GM21381 (cell line): ENCODE measurements at regions not wholly inside any gene's neighbourhood (a gene's known extent, or its start where the extent isn't known, plus 50 kb on each side); places are given as distances from the start of the nearest gene placed in this dataset.

ENCODE experiments used
- ATAC-seq: cut with Tn5 transposase; IDR thresholded peaks from one replicate; pipeline ENCODE4 v1.9.1; 2021; ENCODE audit warnings: mild to moderate bottlenecking, moderate library complexity; ENCODE audit not compliant: unreplicated experiment

- ATAC-seq: no peak
Measured at GRCh38 chr4:137468836-137469235, 63.5 kb downstream of the PCDH18 start.

- no peak for ATAC-seq
Measured at GRCh38 chr4:137467537-137467936, 64.8 kb downstream of the PCDH18 start.

- ATAC-seq: no peak
Measured at GRCh38 chr4:137463377-137464003, 68.8 kb downstream of the PCDH18 start.

GRCh38 chr4:137455647-137456321 lies 76.5 kb downstream of the PCDH18 start:
- no peak for ATAC-seq

- no peak for ATAC-seq
Measured at GRCh38 chr4:137454767-137455166, 77.5 kb downstream of the PCDH18 start.

- no peak for ATAC-seq
Measured at GRCh38 chr4:137452799-137453198, 79.5 kb downstream of the PCDH18 start.

GRCh38 chr4:137451172-137451825 lies 81.0 kb downstream of the PCDH18 start:
- no peak for ATAC-seq

- no peak for ATAC-seq
Measured at GRCh38 chr4:137448402-137448801, 83.9 kb downstream of the PCDH18 start.

GRCh38 chr4:137446071-137446470 lies 86.2 kb downstream of the PCDH18 start:
- no peak for ATAC-seq

- ATAC-seq: no peak
Measured at GRCh38 chr4:137443031-137443800, 89.1 kb downstream of the PCDH18 start.

GRCh38 chr4:137432446-137433311 lies 99.6 kb downstream of the PCDH18 start:
- ATAC-seq: no peak

- no peak for ATAC-seq
Measured at GRCh38 chr4:137430171-137430570, 102.1 kb downstream of the PCDH18 start.

GRCh38 chr4:137427411-137427810 lies 104.9 kb downstream of the PCDH18 start:
- ATAC-seq: no peak

GRCh38 chr4:137425281-137425680 lies 107.0 kb downstream of the PCDH18 start:
- ATAC-seq: no peak

GRCh38 chr4:137422666-137423065 lies 109.6 kb downstream of the PCDH18 start:
- no peak for ATAC-seq

- no peak for ATAC-seq
Measured at GRCh38 chr4:137421796-137422195, 110.5 kb downstream of the PCDH18 start.

GRCh38 chr4:137420901-137421396 lies 111.3 kb downstream of the PCDH18 start:
- no peak for ATAC-seq

- no peak for ATAC-seq
Measured at GRCh38 chr4:137417676-137418075, 114.6 kb downstream of the PCDH18 start.

- ATAC-seq: no peak
Measured at GRCh38 chr4:137414802-137415201, 117.5 kb downstream of the PCDH18 start.

GRCh38 chr4:137408527-137409177 lies 123.6 kb downstream of the PCDH18 start:
- no peak for ATAC-seq
